Tibial artery (tissue), 4 donors: ENCODE measurements at regions not wholly inside any gene's neighbourhood (a gene's known extent, or its start where the extent isn't known, plus 50 kb on each side); places are given as distances from the start of the nearest gene placed in this dataset.

Experiments used
- DNase-seq, 2 donors: peaks; one replicate each; pipeline ENCODE4 v3.0.0-alpha.2; 2019
- H3K27ac ChIP-seq, 2 donors: fragments of 200-600 bp; sonication (generic) in 1 of 2; 1 replicate in 1 of 2; 2 replicates in 1 of 2; pipeline ENCODE4 v1.5.1; 2018 to 2019; ENCODE audit warnings: mild to moderate bottlenecking in 1 of 2
- H3K27me3 ChIP-seq, 2 donors: fragments of 200-600 bp; sonication (generic) in 1 of 2; one replicate each; pipeline versions ENCODE4 v1.5.1 to v1.6.0; 2016 to 2019
- H3K36me3 ChIP-seq, 3 donors: fragments of 200-600 bp; sonication (generic) in 2 of 3; one replicate each; pipeline ENCODE4 v1.5.1; 2016 to 2019; ENCODE audit warnings: mild to moderate bottlenecking in 2 of 3
- H3K4me1 ChIP-seq, 4 donors: fragments of 200-600 bp; sonication (generic) in 2 of 4; 1 replicate in 3 of 4; 2 replicates in 1 of 4; pipeline ENCODE4 v1.5.1; 2016 to 2019
- H3K4me3 ChIP-seq, 2 donors: fragments of 200-600 bp; sonication (generic) in 1 of 2; 1 replicate in 1 of 2; 2 replicates in 1 of 2; pipeline ENCODE4 v1.5.1; 2018 to 2019; ENCODE audit warnings: mild to moderate bottlenecking in 2 of 2
- H3K9me3 ChIP-seq, 3 donors: fragments of 200-600 bp; sonication (generic) in 1 of 3; one replicate each; pipeline ENCODE4 v1.5.1; 2016 to 2019
- CTCF ChIP-seq, 2 experiments: fragments of 200-600 bp in 1 of 2; fragments of 450-650 bp in 1 of 2; IDR thresholded peaks; one replicate each; pipeline ENCODE4 v1.5.1; 2017 to 2019; ENCODE audit warnings: antibody characterized with exemption in 2 of 2, mild to moderate bottlenecking in 1 of 2, moderate library complexity in 1 of 2
- intact Hi-C: fragments of 100-400 bp; cut with DNase I; formaldehyde crosslinking; loops from one replicate; pipeline ENCODE4 v1.15.0; 2023; ENCODE audit warnings: low total_unique reads

GRCh38 chr12:4025181-4026019 lies 152.2 kb upstream of the PARP11 start:
- TF ChIP-seq CTCF (IDR thresholded peaks at IDR 0.05), result no peak
- intact Hi-C loops, result no loop called here
- no peak overlapping the region for H3K4me3 ChIP-seq
- no peaks in the 10 kb centered on the region for H3K9me3 ChIP-seq
- H3K36me3 ChIP-seq, result no peaks in the 10 kb centered on the region
- H3K4me1 ChIP-seq, result no peaks in the 10 kb centered on the region
- H3K27me3 ChIP-seq, result no peaks in the 10 kb centered on the region
- DNase-seq, result no peak
- no peak overlapping the region for H3K27ac ChIP-seq

- H3K27me3 ChIP-seq, result no peaks in the 10 kb centered on the region
- H3K27ac ChIP-seq, result no peak overlapping the region
- no peaks in the 10 kb centered on the region for H3K9me3 ChIP-seq
- no peak overlapping the region for H3K4me3 ChIP-seq
- no peak for DNase-seq
- intact Hi-C loops, result no loop called here
- H3K4me1 ChIP-seq, result no peaks in the 10 kb centered on the region
- no peak for TF ChIP-seq CTCF (IDR thresholded peaks at IDR 0.05)
- H3K36me3 ChIP-seq, result no peaks in the 10 kb centered on the region
These were observed 151.5 kb upstream of the PARP11 start for GRCh38 chr12:4024701-4025100.

GRCh38 chr12:4015225-4016091 lies 142.3 kb upstream of the PARP11 start:
- Histone ChIP-seq H3K4me3 (no peak overlapping the region), H3K27me3 (no peaks in the 10 kb centered on the region), H3K9me3 (no peaks in the 10 kb centered on the region), H3K4me1 (no peaks in the 10 kb centered on the region), H3K36me3 (no peaks in the 10 kb centered on the region), H3K27ac (no peak overlapping the region)
- intact Hi-C loops, result no loop called here
- no peak for TF ChIP-seq CTCF (IDR thresholded peaks at IDR 0.05)
- DNase-seq, result no peak

GRCh38 chr12:4014858-4015224 lies 141.6 kb upstream of the PARP11 start:
- Histone ChIP-seq H3K4me1 (no peaks in the 10 kb centered on the region), H3K9me3 (no peaks in the 10 kb centered on the region), H3K27me3 (no peaks in the 10 kb centered on the region), H3K27ac (no peak overlapping the region), H3K4me3 (no peak overlapping the region), H3K36me3 (no peaks in the 10 kb centered on the region)
- no peak for DNase-seq
- intact Hi-C loops, result no loop called here
- TF ChIP-seq CTCF (IDR thresholded peaks at IDR 0.05), result no peak

GRCh38 chr12:4014444-4014843 lies 141.2 kb upstream of the PARP11 start:
- Histone ChIP-seq H3K36me3 (no peaks in the 10 kb centered on the region), H3K9me3 (no peaks in the 10 kb centered on the region), H3K4me3 (no peak overlapping the region), H3K4me1 (no peaks in the 10 kb centered on the region), H3K27ac (no peak overlapping the region), H3K27me3 (no peaks in the 10 kb centered on the region)
- intact Hi-C loops, result no loop called here
- no peak for TF ChIP-seq CTCF (IDR thresholded peaks at IDR 0.05)
- no peak for DNase-seq
